Trophoblast cell (in vitro differentiated cells and primary cell): ENCODE measurements at regions not wholly inside any gene's neighbourhood (a gene's known extent, or its start where the extent isn't known, plus 50 kb on each side); places are given as distances from the start of the nearest gene placed in this dataset.

Experiments used
- DNase-seq, 2 donors: peaks; one replicate each; pipeline ENCODE4 v3.0.0-alpha.2; 2016
- H2AFZ ChIP-seq: 2 replicates; pipeline ENCODE4 v1.6.1; 2013; ENCODE audit warnings: low read length, moderate library complexity, mild to moderate bottlenecking; ENCODE audit not compliant: insufficient read depth, poor library complexity
- H2AK5ac ChIP-seq: 2 replicates; pipeline ENCODE4 v1.6.1; 2013; ENCODE audit warnings: mild to moderate bottlenecking, low read length
- H2BK120ac ChIP-seq: 2 replicates; pipeline ENCODE4 v1.6.1; 2013; ENCODE audit warnings: low read length, mild to moderate bottlenecking, moderate library complexity; ENCODE audit not compliant: insufficient read depth, poor library complexity
- H2BK12ac ChIP-seq: 2 replicates; pipeline ENCODE4 v1.6.1; 2013; ENCODE audit warnings: mild to moderate bottlenecking, low read length, moderate library complexity
- H2BK5ac ChIP-seq: 2 replicates; pipeline ENCODE4 v1.6.1; 2013; ENCODE audit warnings: low read length, low read depth, moderate library complexity, mild to moderate bottlenecking; ENCODE audit not compliant: poor library complexity
- H3K14ac ChIP-seq: 2 replicates; pipeline ENCODE4 v1.6.1; 2013; ENCODE audit warnings: mild to moderate bottlenecking, low read length
- H3K18ac ChIP-seq: 2 replicates; pipeline ENCODE4 v1.6.1; 2013; ENCODE audit warnings: mild to moderate bottlenecking, low read length
- H3K23ac ChIP-seq: 2 replicates; pipeline ENCODE4 v1.6.1; 2013; ENCODE audit warnings: low read length
- H3K27ac ChIP-seq: 2 replicates; pipeline ENCODE4 v1.5.1; 2013; ENCODE audit warnings: low read depth, mild to moderate bottlenecking, inconsistent platforms, low read length, moderate library complexity
- H3K27me3 ChIP-seq: 2 replicates; pipeline ENCODE4 v1.6.1; 2013; ENCODE audit warnings: inconsistent platforms, mild to moderate bottlenecking, low read length, moderate library complexity; ENCODE audit not compliant: insufficient read depth
- H3K36me3 ChIP-seq, 2 experiments: 1 replicate in 1 of 2; 2 replicates in 1 of 2; pipeline ENCODE4 v1.6.1; 2013; ENCODE audit warnings: low read length in 2 of 2, mild to moderate bottlenecking in 2 of 2, moderate library complexity in 1 of 2; ENCODE audit not compliant: insufficient read depth in 2 of 2, control insufficient read depth in 1 of 2
- H3K4ac ChIP-seq: 2 replicates; pipeline ENCODE4 v1.6.1; 2013; ENCODE audit warnings: low read depth, mild to moderate bottlenecking, low read length, moderate library complexity
- H3K4me1 ChIP-seq, 2 experiments: 1 replicate in 1 of 2; 2 replicates in 1 of 2; pipeline ENCODE4 v1.6.1; 2013; ENCODE audit warnings: low read length in 2 of 2, mild to moderate bottlenecking in 2 of 2, moderate library complexity in 1 of 2; ENCODE audit not compliant: insufficient read depth in 2 of 2, control insufficient read depth in 1 of 2
- H3K4me2 ChIP-seq: 2 replicates; pipeline ENCODE4 v1.6.1; 2013; ENCODE audit warnings: inconsistent platforms, mild to moderate bottlenecking, low read length, moderate library complexity
- H3K4me3 ChIP-seq: 2 replicates; pipeline ENCODE4 v1.5.1; 2013; ENCODE audit warnings: mild to moderate bottlenecking, low read depth, low read length, inconsistent platforms
- H3K79me1 ChIP-seq: one replicate; pipeline ENCODE4 v1.6.1; 2013; ENCODE audit warnings: low read length
- H3K79me2 ChIP-seq: 2 replicates; pipeline ENCODE4 v1.6.1; 2013; ENCODE audit warnings: low read length, mild to moderate bottlenecking; ENCODE audit not compliant: control insufficient read depth, insufficient read depth, poor library complexity
- H3K9ac ChIP-seq: 2 replicates; pipeline ENCODE4 v1.6.1; 2013; ENCODE audit warnings: mild to moderate bottlenecking, low read length
- H3K9me3 ChIP-seq: 2 replicates; pipeline ENCODE4 v1.6.1; 2013; ENCODE audit warnings: low read depth, mild to moderate bottlenecking, control low read depth, inconsistent platforms, low read length; ENCODE audit not compliant: insufficient read depth
- H4K12ac ChIP-seq: 2 replicates; pipeline ENCODE4 v1.6.1; 2013; ENCODE audit warnings: low read depth, mild to moderate bottlenecking, low read length, moderate library complexity
- H4K8ac ChIP-seq: 2 replicates; pipeline ENCODE4 v1.6.1; 2013; ENCODE audit warnings: low read depth, mild to moderate bottlenecking, low read length, moderate library complexity
- H4K91ac ChIP-seq: one replicate; pipeline ENCODE4 v1.6.1; 2013; ENCODE audit warnings: low read depth, mild to moderate bottlenecking, low read length, moderate library complexity
- WGBS: extraction: QIAGEN DNeasy Blood & Tissue Kit; methylation state at CpG from one replicate; pipeline ENCODE4 v1.1.7; 2013; ENCODE audit warnings: missing lambda C conversion rate; ENCODE audit not compliant: insufficient read length, insufficient coverage; ENCODE audit errors: extremely low coverage; 5-methylcytosine and 5-hydroxymethylcytosine counted together

DNA sequence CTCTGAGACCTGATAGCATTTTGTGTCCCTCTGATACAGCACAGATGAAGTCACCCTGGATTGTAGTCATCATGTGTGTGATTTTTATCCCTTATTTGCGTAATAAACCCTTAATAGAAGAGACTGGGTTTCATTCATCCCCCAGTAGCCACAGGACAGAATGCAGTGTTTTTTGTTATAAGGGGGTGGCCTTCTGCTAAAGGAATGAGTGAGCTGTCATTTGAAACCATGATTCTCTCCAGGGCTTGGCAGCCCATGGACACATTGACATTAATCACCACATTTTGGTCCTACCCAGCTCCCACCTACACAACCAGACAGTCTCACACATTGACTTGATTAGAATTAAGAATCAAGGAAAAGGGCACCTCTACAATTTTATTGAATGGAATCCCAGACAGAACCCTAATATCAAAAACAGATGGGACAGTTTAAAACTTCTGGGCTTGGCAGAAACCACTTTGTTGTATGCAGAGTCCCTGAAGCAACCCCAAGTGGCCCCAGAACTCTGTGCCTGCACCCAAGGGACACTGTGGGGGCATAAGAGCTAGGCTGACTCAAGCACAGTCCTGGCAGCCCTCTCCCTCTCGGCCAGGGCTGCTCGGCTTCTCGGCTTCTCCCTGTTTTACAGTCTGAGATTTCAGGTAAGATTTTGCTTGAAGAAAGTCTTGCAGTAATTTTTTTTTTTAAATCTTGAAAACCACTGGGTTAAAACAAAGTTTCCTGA lies 254.0 kb upstream of the SLC14A2 start:
- Histone ChIP-seq H3K9me3 (no peaks in the 10 kb centered on the region), H2AFZ (no peak overlapping the region), H3K4me1 (peaks cover 8 to 13% of the 10 kb centered on the region in 2 experiments), H3K36me3 (no peaks in the 10 kb centered on the region), H3K79me2 (no peaks in the 10 kb centered on the region), H2AK5ac (no peak overlapping the region), H3K27me3 (no peaks in the 10 kb centered on the region), H4K8ac (no peak overlapping the region), H4K91ac (peak overlapping the region; percentile 61), H3K18ac (no peak overlapping the region), H3K4ac (no peak overlapping the region), H3K4me2 (no peak overlapping the region), H3K79me1 (peaks cover 2% of the 10 kb centered on the region), H2BK12ac (no peak overlapping the region), H3K23ac (no peak overlapping the region), H3K27ac (no peak overlapping the region), H3K14ac (no peak overlapping the region), H2BK5ac (no peak overlapping the region), H3K9ac (no peak overlapping the region), H4K12ac (no peak overlapping the region), H3K4me3 (no peak overlapping the region), H2BK120ac (no peak overlapping the region)
- no CpG with 5 or more reads among the region's 4 CpGs for WGBS
- DNase-seq, result no peak

DNA sequence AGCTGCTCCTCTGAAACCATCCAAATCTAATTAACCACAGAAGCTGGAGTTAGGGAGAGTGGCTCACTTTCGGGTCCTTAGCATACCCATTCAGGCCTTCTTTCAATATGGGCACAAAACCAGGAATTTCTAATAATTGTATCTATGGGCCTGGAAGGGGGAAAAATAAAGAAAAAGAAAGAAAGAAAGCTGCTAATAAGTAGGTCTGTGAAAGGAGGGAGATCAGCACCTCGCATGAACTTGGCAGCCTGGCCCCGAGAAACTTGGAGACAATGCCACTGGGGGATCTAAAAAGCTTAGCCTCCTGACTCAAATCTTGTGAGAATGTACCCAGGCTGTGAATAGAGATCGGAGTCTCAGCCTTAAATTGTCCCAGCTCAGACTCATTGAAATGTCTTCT lies 252.1 kb upstream of the SLC14A2 start:
- no CpG with 5 or more reads among the region's 4 CpGs for WGBS
- peaks cover 2% of the 10 kb centered on the region for H3K79me1 ChIP-seq
- H3K23ac ChIP-seq, result no peak overlapping the region

GRCh38 chr18:45365835-45366234 lies 249.4 kb upstream of the SLC14A2 start:
- Histone ChIP-seq H3K9ac (no peak overlapping the region), H2BK120ac (no peak overlapping the region), H3K23ac (no peak overlapping the region), H3K27ac (no peak overlapping the region), H3K4me2 (no peak overlapping the region), H3K14ac (no peak overlapping the region), H2BK12ac (no peak overlapping the region), H4K8ac (no peak overlapping the region), H2AK5ac (no peak overlapping the region), H3K79me1 (peaks cover 2% of the 10 kb centered on the region), H2BK5ac (no peak overlapping the region), H3K18ac (no peak overlapping the region), H3K79me2 (no peaks in the 10 kb centered on the region), H3K4ac (no peak overlapping the region), H3K27me3 (no peaks in the 10 kb centered on the region), H3K9me3 (peaks cover 2% of the 10 kb centered on the region), H3K4me1 (peaks cover 2 to 6% of the 10 kb centered on the region in 2 experiments), H2AFZ (no peak overlapping the region), H3K36me3 (no peaks in the 10 kb centered on the region), H4K12ac (no peak overlapping the region), H4K91ac (no peak overlapping the region), H3K4me3 (no peak overlapping the region)
- peak; percentile 35 to 63 for DNase-seq
- no CpG with 5 or more reads among the region's 3 CpGs for WGBS

More for the DNA sequence above, 252.1 kb upstream of the SLC14A2 start:
- Histone ChIP-seq H4K8ac (no peak overlapping the region), H4K12ac (no peak overlapping the region), H4K91ac (no peak overlapping the region), H3K14ac (no peak overlapping the region), H3K36me3 (no peaks in the 10 kb centered on the region), H3K27ac (no peak overlapping the region), H3K4ac (no peak overlapping the region), H2AFZ (no peak overlapping the region), H3K4me2 (no peak overlapping the region), H2AK5ac (no peak overlapping the region), H3K9me3 (peaks cover 2% of the 10 kb centered on the region), H3K9ac (no peak overlapping the region), H3K4me3 (no peak overlapping the region), H2BK5ac (no peak overlapping the region), H3K4me1 (peaks cover 8 to 13% of the 10 kb centered on the region in 2 experiments), H3K27me3 (no peaks in the 10 kb centered on the region), H2BK120ac (no peak overlapping the region), H3K79me2 (no peaks in the 10 kb centered on the region), H3K18ac (no peak overlapping the region), H2BK12ac (no peak overlapping the region)
- DNase-seq, result no peak

DNA sequence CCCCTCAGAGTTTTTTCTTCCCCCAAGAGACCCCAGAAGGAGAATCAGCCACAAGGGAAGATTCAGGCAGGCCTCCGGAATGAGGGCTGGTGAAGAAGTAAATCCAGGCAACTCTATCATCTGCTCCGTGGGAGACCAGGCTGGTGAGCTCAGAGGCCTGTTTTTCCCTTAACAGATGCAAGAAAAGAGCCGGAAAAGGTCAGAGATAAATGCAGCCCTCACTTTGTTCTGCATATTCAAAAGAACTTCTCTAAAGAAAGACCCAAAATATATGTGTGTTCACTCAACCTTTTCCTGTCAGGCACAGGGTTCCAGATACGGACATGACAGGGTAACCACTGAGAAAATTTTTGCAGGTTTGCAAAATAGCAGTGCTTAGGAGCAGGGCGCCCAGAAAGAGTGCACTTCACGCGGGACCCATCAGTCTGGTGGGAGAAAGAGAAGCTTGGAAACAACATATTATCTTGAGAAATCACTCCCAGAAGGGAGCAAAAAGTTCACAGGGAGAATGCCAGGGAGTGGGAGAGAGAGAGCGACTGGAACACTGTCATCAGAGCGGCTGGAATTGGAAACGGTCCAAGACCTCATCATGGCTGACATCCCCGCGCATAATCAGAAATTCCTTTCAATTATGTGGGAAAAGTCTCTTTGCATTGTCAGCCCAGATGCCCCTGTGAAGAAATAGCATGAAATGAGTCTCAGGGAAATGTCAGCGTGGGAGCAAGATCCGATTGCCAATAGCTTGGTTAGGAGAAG lies 244.8 kb upstream of the SLC14A2 start:
- Histone ChIP-seq H3K79me1 (no peaks in the 10 kb centered on the region), H3K4me2 (no peak overlapping the region), H2AK5ac (no peak overlapping the region), H3K4me3 (no peak overlapping the region), H4K12ac (no peak overlapping the region), H3K4ac (no peak overlapping the region), H3K79me2 (no peaks in the 10 kb centered on the region), H3K9me3 (peaks cover 2% of the 10 kb centered on the region), H3K4me1 (peaks cover 4 to 6% of the 10 kb centered on the region in 2 experiments), H3K23ac (no peak overlapping the region), H4K8ac (peak overlapping the region; percentile 30), H2BK120ac (no peak overlapping the region), H3K27ac (no peak overlapping the region), H2AFZ (no peak overlapping the region), H3K27me3 (no peaks in the 10 kb centered on the region), H3K9ac (no peak overlapping the region), H3K14ac (no peak overlapping the region), H3K36me3 (no peaks in the 10 kb centered on the region), H2BK12ac (no peak overlapping the region), H2BK5ac (no peak overlapping the region), H4K91ac (no peak overlapping the region), H3K18ac (no peak overlapping the region)
- no peak for DNase-seq
- WGBS, result no CpG with 5 or more reads among the region's 14 CpGs
